ENCODE measurements at regions not wholly inside any gene's neighbourhood (a gene's known extent, or its start where the extent isn't known, plus 50 kb on each side); places are given as distances from the start of the nearest gene placed in this dataset.
A peak's percentile ranks its signal among the peaks of the same experiment; 100 is the strongest.

GRCh38 chr10:69718951-69719350 lies 82.8 kb upstream of the COL13A1 start:
- Histone ChIP-seq H2AK5ac (ENCODE audit: low read length, severe bottlenecking) (no peak overlapping the region), H2BK15ac (ENCODE audit: low read depth, poor library complexity, severe bottlenecking) (no peak overlapping the region), H3K27ac (ENCODE audit: low read length, poor library complexity, severe bottlenecking) (no peak overlapping the region), H3K4me2 (ENCODE audit: low read length, poor library complexity, severe bottlenecking) (no peak overlapping the region), H4K8ac (ENCODE audit: low read length) (no peak overlapping the region), H3K9ac (ENCODE audit: low read length) (no peak overlapping the region), H4K91ac (ENCODE audit: low read length) (no peak overlapping the region), H3K18ac (ENCODE audit: low read depth in 1 of 2, low read length in 2 of 2) (no peak overlapping the region), H2BK120ac (ENCODE audit: low read depth, low read length) (no peak overlapping the region), H2BK5ac (ENCODE audit: low read depth, low read length, poor library complexity, severe bottlenecking) (no peak overlapping the region), H3K79me1 (replicated peaks; ENCODE audit: low read length, poor library complexity, severe bottlenecking) (no peaks in the 10 kb centered on the region), H3K36me3 (ENCODE audit: control insufficient read depth in 1 of 2, insufficient read depth in 2 of 2, low read depth in 1 of 2, low read length in 2 of 2) (no peaks in the 10 kb centered on the region), H3K14ac (ENCODE audit: low read length in 2 of 2) (no peak overlapping the region), H2AFZ (ENCODE audit: low read depth, low read length) (no peak overlapping the region), H3K4ac (ENCODE audit: low read depth in 1 of 2, low read length in 2 of 2) (no peak overlapping the region), H3K9me3 (ENCODE audit: control insufficient read depth, low read length) (no peaks in the 10 kb centered on the region), H3K4me3 (ENCODE audit: insufficient read depth in 1 of 2, low read depth in 1 of 2, low read length in 2 of 2) (no peak overlapping the region), H3K23ac (ENCODE audit: low read length in 2 of 2) (no peak overlapping the region), H3K27me3 (ENCODE audit: control insufficient read depth in 1 of 2, insufficient read depth in 1 of 2, low read length in 2 of 2) (peaks cover 0 to 57% of the 10 kb centered on the region in 2 experiments), H2BK12ac (ENCODE audit: low read length in 2 of 2) (no peak overlapping the region), H3K4me1 (ENCODE audit: control insufficient read depth, insufficient read depth, low read depth, low read length) (peaks cover 19% of the 10 kb centered on the region)
- DNase-seq: peak; percentile 36
- whole genome bisulfite sequencing: 76% methylated on average over 4 of the region's 4 CpGs

- peak overlapping the region; percentile 4 for H4K8ac ChIP-seq (ENCODE audit: low read length)
- peak overlapping the region; percentile 44 for H2BK15ac ChIP-seq (ENCODE audit: low read depth, poor library complexity, severe bottlenecking)
- H3K36me3 ChIP-seq (ENCODE audit: control insufficient read depth in 1 of 2, insufficient read depth in 2 of 2, low read depth in 1 of 2, low read length in 2 of 2): no peaks in the 10 kb centered on the region
- no peaks in the 10 kb centered on the region for H3K9me3 ChIP-seq (ENCODE audit: control insufficient read depth, low read length)
- DNase-seq: peak; percentile 60
- peak overlapping the region; percentile 1 for H2BK120ac ChIP-seq (ENCODE audit: low read depth, low read length)
- no peak overlapping the region for H2BK12ac ChIP-seq (ENCODE audit: low read length in 2 of 2)
- no peak overlapping the region for H3K4me3 ChIP-seq (ENCODE audit: insufficient read depth in 1 of 2, low read depth in 1 of 2, low read length in 2 of 2)
- H3K4ac ChIP-seq (ENCODE audit: low read depth in 1 of 2, low read length in 2 of 2): no peak overlapping the region
- H3K4me2 ChIP-seq (ENCODE audit: low read length, poor library complexity, severe bottlenecking): no peak overlapping the region
- no peak overlapping the region for H3K23ac ChIP-seq (ENCODE audit: low read length in 2 of 2)
- no peak overlapping the region for H3K14ac ChIP-seq (ENCODE audit: low read length in 2 of 2)
- H2AFZ ChIP-seq (ENCODE audit: low read depth, low read length): peak overlapping the region; percentile 33
- H3K9ac ChIP-seq (ENCODE audit: low read length): no peak overlapping the region
- WGBS: 30% methylated on average over 10 of the region's 10 CpGs
- H3K79me1 ChIP-seq (replicated peaks; ENCODE audit: low read length, poor library complexity, severe bottlenecking): no peaks in the 10 kb centered on the region
- H3K4me1 ChIP-seq (ENCODE audit: control insufficient read depth, insufficient read depth, low read depth, low read length): peaks cover 6% of the 10 kb centered on the region
- no peak overlapping the region for H4K91ac ChIP-seq (ENCODE audit: low read length)
- no peak overlapping the region for H2BK5ac ChIP-seq (ENCODE audit: low read depth, low read length, poor library complexity, severe bottlenecking)
- H3K18ac ChIP-seq (ENCODE audit: low read depth in 1 of 2, low read length in 2 of 2): peak overlapping the region; percentile 14 to 41
- no peak overlapping the region for H3K27ac ChIP-seq (ENCODE audit: low read length, poor library complexity, severe bottlenecking)
- H2AK5ac ChIP-seq (ENCODE audit: low read length, severe bottlenecking): no peak overlapping the region
- peaks cover 0 to 61% of the 10 kb centered on the region in 2 experiments for H3K27me3 ChIP-seq (ENCODE audit: control insufficient read depth in 1 of 2, insufficient read depth in 1 of 2, low read length in 2 of 2)
Observed at GRCh38 chr10:69721690-69722310, 79.9 kb upstream of the COL13A1 start.

GRCh38 chr10:69723653-69724052 lies 78.1 kb upstream of the COL13A1 start:
- H3K18ac ChIP-seq (ENCODE audit: low read depth in 1 of 2, low read length in 2 of 2): no peak overlapping the region
- DNase-seq: no peak

GRCh38 chr10:69726850-69727249 lies 74.9 kb upstream of the COL13A1 start:
- Histone ChIP-seq H4K91ac (ENCODE audit: low read length) (no peak overlapping the region), H3K18ac (ENCODE audit: low read depth in 1 of 2, low read length in 2 of 2) (no peak overlapping the region), H3K9ac (ENCODE audit: low read length) (no peak overlapping the region), H4K8ac (ENCODE audit: low read length) (no peak overlapping the region), H2BK5ac (ENCODE audit: low read depth, low read length, poor library complexity, severe bottlenecking) (no peak overlapping the region), H2AK5ac (ENCODE audit: low read length, severe bottlenecking) (no peak overlapping the region), H2BK12ac (ENCODE audit: low read length in 2 of 2) (no peak overlapping the region), H3K27me3 (ENCODE audit: control insufficient read depth in 1 of 2, insufficient read depth in 1 of 2, low read length in 2 of 2) (peaks cover 0 to 50% of the 10 kb centered on the region in 2 experiments), H2BK120ac (ENCODE audit: low read depth, low read length) (no peak overlapping the region), H3K36me3 (ENCODE audit: control insufficient read depth in 1 of 2, insufficient read depth in 2 of 2, low read depth in 1 of 2, low read length in 2 of 2) (no peaks in the 10 kb centered on the region), H3K4me2 (ENCODE audit: low read length, poor library complexity, severe bottlenecking) (no peak overlapping the region), H3K9me3 (ENCODE audit: control insufficient read depth, low read length) (no peaks in the 10 kb centered on the region), H3K27ac (ENCODE audit: low read length, poor library complexity, severe bottlenecking) (no peak overlapping the region), H3K4ac (ENCODE audit: low read depth in 1 of 2, low read length in 2 of 2) (no peak overlapping the region), H2BK15ac (ENCODE audit: low read depth, poor library complexity, severe bottlenecking) (no peak overlapping the region), H3K79me1 (replicated peaks; ENCODE audit: low read length, poor library complexity, severe bottlenecking) (no peaks in the 10 kb centered on the region), H3K4me3 (ENCODE audit: insufficient read depth in 1 of 2, low read depth in 1 of 2, low read length in 2 of 2) (no peak overlapping the region), H3K4me1 (ENCODE audit: control insufficient read depth, insufficient read depth, low read depth, low read length) (peaks cover 37% of the 10 kb centered on the region), H3K23ac (ENCODE audit: low read length in 2 of 2) (no peak overlapping the region), H2AFZ (ENCODE audit: low read depth, low read length) (no peak overlapping the region), H3K14ac (ENCODE audit: low read length in 2 of 2) (no peak overlapping the region)
- WGBS: 100% methylated on average over 2 of the region's 2 CpGs
- no peak for DNase-seq

More at GRCh38 chr10:69723653-69724052, 78.1 kb upstream of the COL13A1 start:
- Histone ChIP-seq H3K14ac (ENCODE audit: low read length in 2 of 2) (no peak overlapping the region), H3K27ac (ENCODE audit: low read length, poor library complexity, severe bottlenecking) (no peak overlapping the region), H2BK5ac (ENCODE audit: low read depth, low read length, poor library complexity, severe bottlenecking) (no peak overlapping the region), H3K4me1 (ENCODE audit: control insufficient read depth, insufficient read depth, low read depth, low read length) (peaks cover 13% of the 10 kb centered on the region), H3K4ac (ENCODE audit: low read depth in 1 of 2, low read length in 2 of 2) (no peak overlapping the region), H3K4me3 (ENCODE audit: insufficient read depth in 1 of 2, low read depth in 1 of 2, low read length in 2 of 2) (no peak overlapping the region), H3K36me3 (ENCODE audit: control insufficient read depth in 1 of 2, insufficient read depth in 2 of 2, low read depth in 1 of 2, low read length in 2 of 2) (no peaks in the 10 kb centered on the region), H3K79me1 (replicated peaks; ENCODE audit: low read length, poor library complexity, severe bottlenecking) (no peaks in the 10 kb centered on the region), H3K9ac (ENCODE audit: low read length) (no peak overlapping the region), H3K23ac (ENCODE audit: low read length in 2 of 2) (no peak overlapping the region), H4K8ac (ENCODE audit: low read length) (no peak overlapping the region), H2BK15ac (ENCODE audit: low read depth, poor library complexity, severe bottlenecking) (no peak overlapping the region), H3K27me3 (ENCODE audit: control insufficient read depth in 1 of 2, insufficient read depth in 1 of 2, low read length in 2 of 2) (peaks cover 0 to 61% of the 10 kb centered on the region in 2 experiments), H3K4me2 (ENCODE audit: low read length, poor library complexity, severe bottlenecking) (no peak overlapping the region), H2BK12ac (ENCODE audit: low read length in 2 of 2) (no peak overlapping the region), H2AK5ac (ENCODE audit: low read length, severe bottlenecking) (no peak overlapping the region), H2AFZ (ENCODE audit: low read depth, low read length) (no peak overlapping the region), H2BK120ac (ENCODE audit: low read depth, low read length) (no peak overlapping the region), H4K91ac (ENCODE audit: low read length) (no peak overlapping the region), H3K9me3 (ENCODE audit: control insufficient read depth, low read length) (no peaks in the 10 kb centered on the region)
- 86% methylated on average over 1 of the region's 1 CpG for WGBS

Measured in mesenchymal stem cell (in vitro differentiated cells and primary cell).